T-helper 2 cell treated with Interferon-gamma antibody and Interleukin-4, amounts not matched to agents 5 μg/mL and 100 μg/mL, for 36 hours (primary cell): ENCODE measurements at regions not wholly inside any gene's neighbourhood (a gene's known extent, or its start where the extent isn't known, plus 50 kb on each side); places are given as distances from the start of the nearest gene placed in this dataset.
"Not testable (repeated sequence)": the region's sequence is repeated elsewhere in the genome, so short reads cannot be mapped to it uniquely, and the experiment has no call there.

ENCODE experiments used
- DNase-seq: peaks from one replicate; pipeline ENCODE4 v3.0.0; 2021; ENCODE audit warnings: low spot score
- H3K27ac Mint-ChIP-seq: one replicate; pipeline ENCODE4 v1.8.0; 2021; ENCODE audit warnings: mild to moderate bottlenecking, mixed read lengths
- H3K27me3 Mint-ChIP-seq: one replicate; pipeline ENCODE4 v1.8.0; 2021; ENCODE audit warnings: low read depth, mixed read lengths
- H3K36me3 Mint-ChIP-seq: one replicate; pipeline ENCODE4 v1.8.0; 2021; ENCODE audit warnings: low read depth, mixed read lengths
- H3K4me1 Mint-ChIP-seq: one replicate; pipeline ENCODE4 v1.8.0; 2021; ENCODE audit warnings: low read depth, mixed read lengths
- H3K4me3 Mint-ChIP-seq: one replicate; pipeline ENCODE4 v1.8.0; 2022; ENCODE audit warnings: mild to moderate bottlenecking, moderate library complexity, mixed read lengths
- H3K9me3 Mint-ChIP-seq: one replicate; pipeline ENCODE4 v1.8.0; 2021; ENCODE audit warnings: mixed read lengths

- H3K27ac Mint-ChIP-seq: no peak overlapping the region
- peaks cover 34% of the 10 kb centered on the region for H3K4me1 Mint-ChIP-seq
- no peaks in the 10 kb centered on the region for H3K27me3 Mint-ChIP-seq
- no peak overlapping the region for H3K4me3 Mint-ChIP-seq
- peaks cover 8% of the 10 kb centered on the region for H3K36me3 Mint-ChIP-seq
- H3K9me3 Mint-ChIP-seq: no peaks in the 10 kb centered on the region
- no peak for DNase-seq
Measured at GRCh38 chr11:128036556-128037093, 550.7 kb downstream of the ETS1 start.

GRCh38 chr11:128036006-128036405 lies 551.4 kb downstream of the ETS1 start:
- H3K4me3 Mint-ChIP-seq: no peak overlapping the region
- H3K9me3 Mint-ChIP-seq: no peaks in the 10 kb centered on the region
- peaks cover 8% of the 10 kb centered on the region for H3K36me3 Mint-ChIP-seq

GRCh38 chr11:128031538-128032134 lies 555.7 kb downstream of the ETS1 start:
- H3K36me3 Mint-ChIP-seq, H3K9me3 Mint-ChIP-seq, H3K27ac Mint-ChIP-seq, H3K4me1 Mint-ChIP-seq, H3K4me3 Mint-ChIP-seq: not testable (repeated sequence)
- peaks cover 26% of the 10 kb centered on the region for H3K27me3 Mint-ChIP-seq
- DNase-seq: peak; percentile 56

More at GRCh38 chr11:128036006-128036405, 551.4 kb downstream of the ETS1 start:
- H3K27me3 Mint-ChIP-seq: peaks cover 2% of the 10 kb centered on the region
- no peak overlapping the region for H3K27ac Mint-ChIP-seq
- DNase-seq: no peak
- peaks cover 34% of the 10 kb centered on the region for H3K4me1 Mint-ChIP-seq

- no peak for DNase-seq
- H3K27me3 Mint-ChIP-seq: peaks cover 32% of the 10 kb centered on the region
- no peak overlapping the region for H3K4me3 Mint-ChIP-seq
- no peaks in the 10 kb centered on the region for H3K36me3 Mint-ChIP-seq
- no peaks in the 10 kb centered on the region for H3K9me3 Mint-ChIP-seq
- H3K27ac Mint-ChIP-seq: no peak overlapping the region
- H3K4me1 Mint-ChIP-seq: peaks cover 6% of the 10 kb centered on the region
Measured at GRCh38 chr11:128029219-128029722, 558.1 kb downstream of the ETS1 start.

GRCh38 chr11:128026596-128026995 lies 560.8 kb downstream of the ETS1 start:
- Mint-ChIP-seq H3K36me3 (no peaks in the 10 kb centered on the region), H3K27me3 (peaks cover 36% of the 10 kb centered on the region), H3K9me3 (no peaks in the 10 kb centered on the region), H3K4me3 (no peak overlapping the region), H3K27ac (no peak overlapping the region), H3K4me1 (peaks cover 9% of the 10 kb centered on the region)
- no peak for DNase-seq

- Mint-ChIP-seq H3K9me3 (no peaks in the 10 kb centered on the region), H3K4me3 (no peak overlapping the region), H3K4me1 (peaks cover 6% of the 10 kb centered on the region), H3K27ac (no peak overlapping the region), H3K27me3 (peaks cover 31% of the 10 kb centered on the region), H3K36me3 (no peaks in the 10 kb centered on the region)
- DNase-seq: no peak
Measured at GRCh38 chr11:128022761-128023160, 564.6 kb downstream of the ETS1 start.

GRCh38 chr11:128022007-128022368 lies 565.4 kb downstream of the ETS1 start:
- Mint-ChIP-seq H3K9me3 (no peaks in the 10 kb centered on the region), H3K27me3 (peaks cover 27% of the 10 kb centered on the region), H3K4me1 (peaks cover 6% of the 10 kb centered on the region), H3K4me3 (no peak overlapping the region), H3K36me3 (no peaks in the 10 kb centered on the region), H3K27ac (no peak overlapping the region)
- DNase-seq: no peak

GRCh38 chr11:128021349-128022006 lies 565.9 kb downstream of the ETS1 start:
- no peak overlapping the region for H3K4me3 Mint-ChIP-seq
- no peak overlapping the region for H3K27ac Mint-ChIP-seq
- H3K4me1 Mint-ChIP-seq: peaks cover 6% of the 10 kb centered on the region
- no peaks in the 10 kb centered on the region for H3K36me3 Mint-ChIP-seq
- no peak for DNase-seq
- peaks cover 27% of the 10 kb centered on the region for H3K27me3 Mint-ChIP-seq
- H3K9me3 Mint-ChIP-seq: no peaks in the 10 kb centered on the region

GRCh38 chr11:128018692-128019091 lies 568.7 kb downstream of the ETS1 start:
- H3K27me3 Mint-ChIP-seq: peaks cover 26% of the 10 kb centered on the region
- no peak overlapping the region for H3K27ac Mint-ChIP-seq
- H3K36me3 Mint-ChIP-seq: no peaks in the 10 kb centered on the region
- H3K9me3 Mint-ChIP-seq: no peaks in the 10 kb centered on the region
- no peak for DNase-seq
- H3K4me3 Mint-ChIP-seq: no peak overlapping the region
- peaks cover 6% of the 10 kb centered on the region for H3K4me1 Mint-ChIP-seq

- H3K27ac Mint-ChIP-seq: no peak overlapping the region
- no peaks in the 10 kb centered on the region for H3K36me3 Mint-ChIP-seq
- peaks cover 17% of the 10 kb centered on the region for H3K27me3 Mint-ChIP-seq
- no peak overlapping the region for H3K4me3 Mint-ChIP-seq
- H3K9me3 Mint-ChIP-seq: peaks cover 9% of the 10 kb centered on the region
- no peak for DNase-seq
- no peaks in the 10 kb centered on the region for H3K4me1 Mint-ChIP-seq
Measured at GRCh38 chr11:128005562-128005961, 581.8 kb downstream of the ETS1 start.

GRCh38 chr11:127998421-127998820 lies 588.9 kb downstream of the ETS1 start:
- H3K27me3 Mint-ChIP-seq: peaks cover 20% of the 10 kb centered on the region
- no peaks in the 10 kb centered on the region for H3K36me3 Mint-ChIP-seq
- no peaks in the 10 kb centered on the region for H3K9me3 Mint-ChIP-seq
- no peak overlapping the region for H3K4me3 Mint-ChIP-seq
- no peak for DNase-seq
- H3K4me1 Mint-ChIP-seq: no peaks in the 10 kb centered on the region
- H3K27ac Mint-ChIP-seq: no peak overlapping the region

GRCh38 chr11:127997594-127997993 lies 589.8 kb downstream of the ETS1 start:
- Mint-ChIP-seq H3K9me3 (no peaks in the 10 kb centered on the region), H3K27ac (no peak overlapping the region), H3K27me3 (peaks cover 15% of the 10 kb centered on the region), H3K4me1 (no peaks in the 10 kb centered on the region), H3K4me3 (no peak overlapping the region), H3K36me3 (no peaks in the 10 kb centered on the region)
- DNase-seq: no peak

GRCh38 chr11:127996825-127997224 lies 590.5 kb downstream of the ETS1 start:
- Mint-ChIP-seq H3K4me3 (no peak overlapping the region), H3K36me3 (no peaks in the 10 kb centered on the region), H3K4me1 (no peaks in the 10 kb centered on the region), H3K27me3 (peaks cover 13% of the 10 kb centered on the region), H3K27ac (no peak overlapping the region), H3K9me3 (no peaks in the 10 kb centered on the region)
- no peak for DNase-seq

GRCh38 chr11:127995921-127996320 lies 591.4 kb downstream of the ETS1 start:
- Mint-ChIP-seq H3K4me1 (no peaks in the 10 kb centered on the region), H3K4me3 (no peak overlapping the region), H3K36me3 (no peaks in the 10 kb centered on the region), H3K27me3 (peaks cover 9% of the 10 kb centered on the region), H3K9me3 (no peaks in the 10 kb centered on the region), H3K27ac (no peak overlapping the region)
- DNase-seq: no peak
